Ishikawa (cell line): ENCODE measurements at regions not wholly inside any gene's neighbourhood (a gene's known extent, or its start where the extent isn't known, plus 50 kb on each side); places are given as distances from the start of the nearest gene placed in this dataset.

Experiments
- CEBPB ChIP-seq: IDR thresholded peaks from 2 replicates; pipeline ENCODE4 v1.6.1; 2012
- EGR1 ChIP-seq: IDR thresholded peaks from 2 replicates; pipeline ENCODE4 v1.6.1; 2012
- EP300 ChIP-seq: IDR thresholded peaks from 2 replicates; pipeline ENCODE4 v1.6.1; 2012; ENCODE audit warnings: borderline replicate concordance
- NFIC ChIP-seq: IDR thresholded peaks from 2 replicates; pipeline ENCODE4 v1.6.1; 2012
- RAD21 ChIP-seq: IDR thresholded peaks from 2 replicates; pipeline ENCODE4 v1.6.1; 2012; ENCODE audit warnings: low read depth
- REST ChIP-seq: IDR thresholded peaks from 2 replicates; pipeline ENCODE4 v1.6.1; 2012; ENCODE audit warnings: low read depth, mild to moderate bottlenecking
- TAF1 ChIP-seq: IDR thresholded peaks from 2 replicates; pipeline ENCODE4 v1.6.1; 2012; ENCODE audit warnings: low read depth, mild to moderate bottlenecking
- TCF12 ChIP-seq: IDR thresholded peaks from 2 replicates; pipeline ENCODE4 v1.6.1; 2012; ENCODE audit warnings: low read depth
- TEAD4 ChIP-seq: IDR thresholded peaks from 2 replicates; pipeline ENCODE4 v1.6.1; 2012
- YY1 ChIP-seq: IDR thresholded peaks from 2 replicates; pipeline ENCODE4 v1.6.1; 2012; ENCODE audit warnings: low read depth
- ZBTB7A ChIP-seq: IDR thresholded peaks from 2 replicates; pipeline ENCODE4 v1.6.1; 2012; ENCODE audit warnings: low read depth
- TF ChIP-seq, protein P1 (sequence below): IDR thresholded peaks from 2 replicates; pipeline ENCODE4 v1.6.1; 2012
- TF ChIP-seq, protein P2 (sequence below): IDR thresholded peaks from 2 replicates; pipeline ENCODE4 v1.6.1; 2012

DNA sequence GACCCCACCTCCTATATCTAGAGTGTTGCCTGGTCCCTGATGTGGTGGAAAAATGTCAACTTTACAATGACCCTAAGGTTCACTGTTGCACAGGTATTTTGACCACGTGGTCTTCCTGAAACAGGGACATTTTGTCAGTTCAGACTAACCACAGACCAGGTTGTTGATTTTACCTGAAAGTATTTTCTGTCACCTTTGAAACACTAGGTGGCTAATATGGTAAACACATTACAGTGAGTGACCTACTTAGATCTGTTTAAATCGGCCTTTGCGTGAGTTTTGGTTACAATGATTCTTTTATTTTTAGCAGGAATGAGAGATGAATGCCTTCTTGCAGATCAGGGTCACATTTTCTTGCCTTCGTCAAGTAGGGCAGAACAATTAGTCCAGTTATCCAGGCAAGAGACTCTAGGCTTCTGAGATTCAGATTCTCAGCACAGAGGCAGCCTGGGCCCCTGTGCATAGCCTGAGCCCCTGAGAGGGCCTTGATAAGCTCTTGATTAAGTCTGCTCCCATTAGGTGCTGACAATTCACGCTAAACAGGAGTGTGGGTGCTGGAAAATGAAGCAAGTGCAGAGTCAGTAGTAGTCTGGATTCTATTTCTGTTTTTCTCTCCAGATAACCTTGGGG is 226.2 kb downstream of the KCNS3 start:
- TF ChIP-seq, protein P1, sequence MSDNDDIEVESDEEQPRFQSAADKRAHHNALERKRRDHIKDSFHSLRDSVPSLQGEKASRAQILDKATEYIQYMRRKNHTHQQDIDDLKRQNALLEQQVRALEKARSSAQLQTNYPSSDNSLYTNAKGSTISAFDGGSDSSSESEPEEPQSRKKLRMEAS, result no peak
- TF ChIP-seq TAF1 (no peak), TEAD4 (no peak), EP300 (no peak), YY1 (no peak), REST (no peak), NFIC (no peak), EGR1 (no peak), TCF12 (no peak), RAD21 (no peak), CEBPB (no peak), ZBTB7A (no peak)
- TF ChIP-seq, protein P2, sequence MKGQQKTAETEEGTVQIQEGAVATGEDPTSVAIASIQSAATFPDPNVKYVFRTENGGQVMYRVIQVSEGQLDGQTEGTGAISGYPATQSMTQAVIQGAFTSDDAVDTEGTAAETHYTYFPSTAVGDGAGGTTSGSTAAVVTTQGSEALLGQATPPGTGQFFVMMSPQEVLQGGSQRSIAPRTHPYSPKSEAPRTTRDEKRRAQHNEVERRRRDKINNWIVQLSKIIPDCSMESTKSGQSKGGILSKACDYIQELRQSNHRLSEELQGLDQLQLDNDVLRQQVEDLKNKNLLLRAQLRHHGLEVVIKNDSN, result no peak
